Vagina (tissue), 2 donors: ENCODE measurements at regions not wholly inside any gene's neighbourhood (a gene's known extent, or its start where the extent isn't known, plus 50 kb on each side); places are given as distances from the start of the nearest gene placed in this dataset.
A peak's percentile ranks its signal among the peaks of the same experiment; 100 is the strongest.

Source experiments
- DNase-seq, 2 donors: peaks; one replicate each; pipeline ENCODE4 v3.0.0-alpha.2; 2017; ENCODE audit errors: extremely low spot score in 2 of 2
- H3K27ac ChIP-seq: fragments of 200-600 bp; sonication (generic); one replicate; pipeline ENCODE4 v1.5.1; 2019
- H3K27me3 ChIP-seq: fragments of 200-600 bp; sonication (generic); one replicate; pipeline ENCODE4 v1.5.1; 2019
- H3K36me3 ChIP-seq, 2 donors: fragments of 200-600 bp; sonication (generic); one replicate each; pipeline ENCODE4 v1.5.1; 2017 to 2019
- H3K4me1 ChIP-seq: fragments of 200-600 bp; sonication (generic); one replicate; pipeline ENCODE4 v1.5.1; 2019
- H3K4me3 ChIP-seq, 2 donors: fragments of 200-600 bp; sonication (generic); 1 replicate in 1 of 2; 2 replicates in 1 of 2; pipeline ENCODE4 v1.5.1; 2016 to 2019
- H3K9me3 ChIP-seq: fragments of 200-600 bp; sonication (generic); one replicate; pipeline ENCODE4 v1.5.1; 2019
- POLR2A ChIP-seq, 2 donors: fragments of 450-650 bp; IDR thresholded peaks; one replicate each; pipeline ENCODE4 v1.6.1; 2017; ENCODE audit warnings: antibody characterized with exemption in 2 of 2, mild to moderate bottlenecking in 2 of 2, moderate library complexity in 2 of 2
- POLR2AphosphoS5 ChIP-seq, 2 donors: sonication (generic); formaldehyde crosslinking; IDR thresholded peaks; one replicate each; pipeline ENCODE4 v1.9.0; 2017; ENCODE audit warnings: antibody characterized with exemption in 2 of 2, mild to moderate bottlenecking in 2 of 2, low read depth in 1 of 2; ENCODE audit not compliant: insufficient read depth in 1 of 2
- intact Hi-C: fragments of 100-400 bp; cut with DNase I; formaldehyde crosslinking; loops from one replicate; pipeline ENCODE4 v1.15.1; 2023
- TF ChIP-seq, protein P1 (sequence below), 3 experiments: fragments of 450-650 bp in 2 of 3; fragments of 200-600 bp in 1 of 3; sonication (generic) in 1 of 3; IDR thresholded peaks; one replicate each; pipeline ENCODE4 v1.5.1; 2017 to 2019; ENCODE audit warnings: antibody characterized with exemption in 3 of 3, mild to moderate bottlenecking in 2 of 3, moderate library complexity in 2 of 3

DNA sequence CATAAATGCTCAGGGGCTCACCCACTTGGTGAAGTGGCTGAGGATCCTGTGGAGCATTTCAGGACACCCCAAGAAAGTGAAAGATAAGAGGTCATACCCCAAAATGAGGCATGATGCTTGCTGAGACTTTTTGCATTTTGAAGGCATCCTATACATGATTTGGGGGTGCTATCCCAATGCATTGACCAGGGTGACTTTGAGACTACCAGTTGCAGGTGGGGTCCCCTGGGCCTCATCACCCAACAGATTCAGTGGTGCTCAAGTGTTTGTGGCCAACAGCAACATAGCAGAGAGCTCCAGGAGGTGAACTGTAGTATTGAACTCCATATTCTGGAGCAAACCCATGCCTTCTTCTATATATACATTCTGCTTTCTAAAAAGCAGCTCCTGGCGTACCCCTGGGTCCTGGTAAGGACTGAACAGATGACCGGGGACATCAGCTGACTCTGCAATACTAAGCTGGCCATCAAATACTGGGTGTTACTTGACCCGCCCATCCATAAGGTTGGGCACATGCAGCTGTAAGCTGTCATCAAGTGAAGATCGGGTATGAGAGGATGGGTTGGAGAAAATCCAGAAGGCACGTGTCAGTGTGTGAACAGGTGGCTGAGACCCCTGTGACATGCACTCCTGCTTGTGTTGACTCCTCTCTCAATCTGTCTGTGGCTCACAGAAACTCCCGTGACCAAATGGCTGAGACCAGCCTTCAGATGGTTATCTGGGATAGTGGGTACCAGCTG is 143.3 kb downstream of the KLF13 start:
- peaks cover 37% of the 10 kb centered on the region for H3K4me1 ChIP-seq
- intact Hi-C loops: no loop called here
- TF ChIP-seq, protein P1, sequence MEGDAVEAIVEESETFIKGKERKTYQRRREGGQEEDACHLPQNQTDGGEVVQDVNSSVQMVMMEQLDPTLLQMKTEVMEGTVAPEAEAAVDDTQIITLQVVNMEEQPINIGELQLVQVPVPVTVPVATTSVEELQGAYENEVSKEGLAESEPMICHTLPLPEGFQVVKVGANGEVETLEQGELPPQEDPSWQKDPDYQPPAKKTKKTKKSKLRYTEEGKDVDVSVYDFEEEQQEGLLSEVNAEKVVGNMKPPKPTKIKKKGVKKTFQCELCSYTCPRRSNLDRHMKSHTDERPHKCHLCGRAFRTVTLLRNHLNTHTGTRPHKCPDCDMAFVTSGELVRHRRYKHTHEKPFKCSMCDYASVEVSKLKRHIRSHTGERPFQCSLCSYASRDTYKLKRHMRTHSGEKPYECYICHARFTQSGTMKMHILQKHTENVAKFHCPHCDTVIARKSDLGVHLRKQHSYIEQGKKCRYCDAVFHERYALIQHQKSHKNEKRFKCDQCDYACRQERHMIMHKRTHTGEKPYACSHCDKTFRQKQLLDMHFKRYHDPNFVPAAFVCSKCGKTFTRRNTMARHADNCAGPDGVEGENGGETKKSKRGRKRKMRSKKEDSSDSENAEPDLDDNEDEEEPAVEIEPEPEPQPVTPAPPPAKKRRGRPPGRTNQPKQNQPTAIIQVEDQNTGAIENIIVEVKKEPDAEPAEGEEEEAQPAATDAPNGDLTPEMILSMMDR (IDR thresholded peaks at IDR 0.05): no peak
- TF ChIP-seq POLR2AphosphoS5 (IDR thresholded peaks at IDR 0.05; ENCODE audit: insufficient read depth in 1 of 2, low read depth in 1 of 2) (no peak), POLR2A (IDR thresholded peaks at IDR 0.05) (no peak)

DNA sequence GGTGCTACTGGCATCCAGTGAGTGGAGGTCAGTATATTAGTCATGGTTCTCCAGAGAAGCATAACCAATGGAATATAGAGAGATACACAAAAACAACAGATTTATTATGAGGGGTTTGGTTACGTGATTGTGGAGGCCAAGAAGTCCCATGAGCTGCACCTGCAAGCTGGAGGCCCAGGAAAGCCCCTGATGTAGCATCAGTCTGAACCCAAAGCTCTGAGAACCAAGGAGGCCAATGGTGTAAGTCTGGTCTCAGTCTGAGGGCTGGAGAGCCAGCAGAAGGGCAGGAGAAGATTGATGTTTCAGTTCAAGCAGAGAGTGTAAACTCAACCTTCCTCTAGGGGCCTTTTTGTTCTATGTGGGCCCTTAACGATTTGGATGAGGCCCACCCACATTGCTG is 144.1 kb downstream of the KLF13 start:
- Histone ChIP-seq H3K27me3 (no peaks in the 10 kb centered on the region), H3K4me3 (no peak overlapping the region), H3K4me1 (peaks cover 40% of the 10 kb centered on the region), H3K27ac (no peak overlapping the region), H3K36me3 (no peaks in the 10 kb centered on the region), H3K9me3 (no peaks in the 10 kb centered on the region)
- TF ChIP-seq, protein P1 (IDR thresholded peaks at IDR 0.05): no peak
- TF ChIP-seq POLR2A (IDR thresholded peaks at IDR 0.05) (no peak), POLR2AphosphoS5 (IDR thresholded peaks at IDR 0.05; ENCODE audit: insufficient read depth in 1 of 2, low read depth in 1 of 2) (no peak)
- intact Hi-C loops: no loop called here
- DNase-seq: peak in 1 of 2 donors; percentile 27

More for the DNA sequence above, 143.3 kb downstream of the KLF13 start:
- Histone ChIP-seq H3K4me3 (no peak overlapping the region), H3K27ac (no peak overlapping the region), H3K36me3 (no peaks in the 10 kb centered on the region), H3K9me3 (no peaks in the 10 kb centered on the region), H3K27me3 (no peaks in the 10 kb centered on the region)
- DNase-seq: no peak

DNA sequence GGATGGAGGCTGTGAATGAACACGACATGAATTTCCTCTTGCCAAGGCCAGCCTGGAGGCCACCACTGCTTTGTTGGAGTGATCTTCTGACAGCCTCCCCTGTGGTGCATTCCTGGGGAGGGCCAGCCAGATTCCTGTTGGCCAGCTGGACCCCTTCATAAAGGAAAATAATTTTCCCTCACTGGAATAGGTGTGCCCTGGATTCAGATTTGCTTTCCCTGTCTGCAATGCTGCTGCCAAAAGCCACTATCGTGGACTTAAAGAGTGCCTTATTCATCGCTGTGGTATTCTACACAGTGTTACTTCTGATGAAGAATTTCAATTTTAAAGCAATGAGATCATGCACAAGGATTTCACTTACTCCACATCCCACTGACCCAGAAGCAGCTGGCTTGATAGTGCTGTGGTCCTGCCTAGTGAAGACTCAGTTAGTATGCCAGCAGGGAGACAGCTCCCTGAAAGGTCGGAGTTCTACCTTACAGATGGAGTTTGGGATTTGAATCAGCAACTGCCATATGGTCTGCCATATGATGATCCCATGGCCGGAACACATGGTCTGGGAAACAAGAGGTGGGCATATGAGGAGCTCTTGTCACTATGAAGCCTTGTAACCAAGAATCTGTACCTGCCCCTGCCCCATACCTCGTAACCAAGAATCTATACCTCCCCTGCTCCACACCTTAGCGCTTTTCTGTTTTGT is 145.2 kb downstream of the KLF13 start:
- intact Hi-C loops: no loop called here
- H3K36me3 ChIP-seq: no peaks in the 10 kb centered on the region
- H3K27me3 ChIP-seq: no peaks in the 10 kb centered on the region
- H3K4me1 ChIP-seq: peaks cover 51% of the 10 kb centered on the region
- no peak overlapping the region for H3K4me3 ChIP-seq
- H3K9me3 ChIP-seq: no peaks in the 10 kb centered on the region
- H3K27ac ChIP-seq: peak overlapping the region; percentile 68
- peak in 1 of 2 donors; percentile 87 for DNase-seq
- TF ChIP-seq, protein P1 (IDR thresholded peaks at IDR 0.05): no peak
- TF ChIP-seq POLR2A (IDR thresholded peaks at IDR 0.05): no peak
- TF ChIP-seq POLR2AphosphoS5 (IDR thresholded peaks at IDR 0.05; ENCODE audit: insufficient read depth in 1 of 2, low read depth in 1 of 2): no peak

GRCh38 chr15:31472636-31473384 is 146.2 kb downstream of the KLF13 start:
- peak overlapping the region; percentile 68 for H3K27ac ChIP-seq
- no peak for TF ChIP-seq POLR2AphosphoS5 (IDR thresholded peaks at IDR 0.05; ENCODE audit: insufficient read depth in 1 of 2, low read depth in 1 of 2)
- intact Hi-C loops: no loop called here

GRCh38 chr15:31473385-31474058 is 146.9 kb downstream of the KLF13 start:
- peak in 1 of 2 donors; percentile 86 for DNase-seq
- intact Hi-C loops: no loop called here
- Histone ChIP-seq H3K4me1 (peaks cover 54% of the 10 kb centered on the region), H3K9me3 (no peaks in the 10 kb centered on the region), H3K27ac (peak overlapping the region; percentile 68), H3K27me3 (no peaks in the 10 kb centered on the region), H3K36me3 (no peaks in the 10 kb centered on the region), H3K4me3 (no peak overlapping the region)
- TF ChIP-seq POLR2A (IDR thresholded peaks at IDR 0.05) (no peak), POLR2AphosphoS5 (IDR thresholded peaks at IDR 0.05; ENCODE audit: insufficient read depth in 1 of 2, low read depth in 1 of 2) (no peak)
- TF ChIP-seq, protein P1 (IDR thresholded peaks at IDR 0.05): no peak

More at GRCh38 chr15:31472636-31473384, 146.2 kb downstream of the KLF13 start:
- Histone ChIP-seq H3K4me3 (no peak overlapping the region), H3K27me3 (no peaks in the 10 kb centered on the region), H3K4me1 (peaks cover 51% of the 10 kb centered on the region), H3K36me3 (no peaks in the 10 kb centered on the region), H3K9me3 (no peaks in the 10 kb centered on the region)
- peak in 1 of 2 donors; percentile 87 for DNase-seq
